KMS-11 (cell line): ENCODE measurements at regions not wholly inside any gene's neighbourhood (a gene's known extent, or its start where the extent isn't known, plus 50 kb on each side); places are given as distances from the start of the nearest gene placed in this dataset.

Experiments used
- H2AFZ ChIP-seq: fragments of 200-600 bp; sonication (generic); 2 replicates; pipeline ENCODE4 v1.6.1; 2016; ENCODE audit warnings: antibody characterized with exemption, mixed run types, low read depth
- H3K27ac ChIP-seq: fragments of 200-600 bp; sonication (generic); 2 replicates; pipeline ENCODE4 v1.6.1; 2016; ENCODE audit warnings: mild to moderate bottlenecking, mixed run types
- H3K27me3 ChIP-seq: fragments of 200-600 bp; sonication (generic); 2 replicates; pipeline ENCODE4 v1.6.1; 2017; ENCODE audit warnings: mild to moderate bottlenecking, low read depth, mixed run types, moderate library complexity; ENCODE audit not compliant: insufficient read depth
- H3K36me3 ChIP-seq: fragments of 200-600 bp; sonication (generic); 2 replicates; pipeline ENCODE4 v1.6.1; 2017; ENCODE audit warnings: mild to moderate bottlenecking, mixed run types; ENCODE audit not compliant: insufficient read depth
- H3K4me1 ChIP-seq: fragments of 200-600 bp; sonication (generic); 2 replicates; pipeline ENCODE4 v1.6.1; 2016; ENCODE audit warnings: mild to moderate bottlenecking, low read depth, mixed run types; ENCODE audit not compliant: poor library complexity, severe bottlenecking
- H3K4me2 ChIP-seq: fragments of 200-600 bp; sonication (generic); 2 replicates; pipeline ENCODE4 v1.7.0; 2016; ENCODE audit warnings: mild to moderate bottlenecking, mixed run types
- H3K4me3 ChIP-seq: fragments of 200-600 bp; sonication (generic); IDR thresholded peaks from 2 replicates; pipeline ENCODE4 v1.6.1; 2017; ENCODE audit warnings: low read depth, low read length, mixed read lengths; ENCODE audit not compliant: insufficient read depth
- H3K79me2 ChIP-seq: fragments of 200-600 bp; sonication (generic); 2 replicates; pipeline ENCODE4 v1.6.1; 2016; ENCODE audit warnings: low read depth, mixed run types; ENCODE audit not compliant: insufficient read depth
- H3K9ac ChIP-seq: fragments of 200-600 bp; sonication (generic); 2 replicates; pipeline ENCODE4 v1.6.1; 2016; ENCODE audit warnings: mild to moderate bottlenecking, mixed run types
- H4K20me1 ChIP-seq: fragments of 200-600 bp; sonication (generic); 2 replicates; pipeline ENCODE4 v1.6.1; 2016; ENCODE audit warnings: mild to moderate bottlenecking, mixed run types; ENCODE audit not compliant: insufficient read depth
- TF ChIP-seq, protein P1 (sequence below): fragments of 200-600 bp; sonication (generic); conservative IDR thresholded peaks from 2 replicates; pipeline ENCODE4 v1.6.1; 2017; ENCODE audit warnings: low read depth, mild to moderate bottlenecking, antibody characterized with exemption, low read length, moderate library complexity, mixed read lengths

GRCh38 chr5:52504584-52505240, 283.0 kb upstream of the ITGA1 start:
- Histone ChIP-seq H3K79me2 (no peaks in the 10 kb centered on the region), H3K27me3 (no peaks in the 10 kb centered on the region), H3K9ac (no peak overlapping the region), H3K4me2 (peak overlapping the region; percentile 56; the same call in 1 of the 2 replicates), H3K36me3 (no peaks in the 10 kb centered on the region), H2AFZ (0 out of 2 replicates have a peak overlapping the region, but pooled peaks have one; percentile 0), H3K27ac (no peak overlapping the region), H3K4me1 (peaks cover 18% of the 10 kb centered on the region), H4K20me1 (no peaks in the 10 kb centered on the region), H3K4me3 (no peak overlapping the region)
- TF ChIP-seq, protein P1, sequence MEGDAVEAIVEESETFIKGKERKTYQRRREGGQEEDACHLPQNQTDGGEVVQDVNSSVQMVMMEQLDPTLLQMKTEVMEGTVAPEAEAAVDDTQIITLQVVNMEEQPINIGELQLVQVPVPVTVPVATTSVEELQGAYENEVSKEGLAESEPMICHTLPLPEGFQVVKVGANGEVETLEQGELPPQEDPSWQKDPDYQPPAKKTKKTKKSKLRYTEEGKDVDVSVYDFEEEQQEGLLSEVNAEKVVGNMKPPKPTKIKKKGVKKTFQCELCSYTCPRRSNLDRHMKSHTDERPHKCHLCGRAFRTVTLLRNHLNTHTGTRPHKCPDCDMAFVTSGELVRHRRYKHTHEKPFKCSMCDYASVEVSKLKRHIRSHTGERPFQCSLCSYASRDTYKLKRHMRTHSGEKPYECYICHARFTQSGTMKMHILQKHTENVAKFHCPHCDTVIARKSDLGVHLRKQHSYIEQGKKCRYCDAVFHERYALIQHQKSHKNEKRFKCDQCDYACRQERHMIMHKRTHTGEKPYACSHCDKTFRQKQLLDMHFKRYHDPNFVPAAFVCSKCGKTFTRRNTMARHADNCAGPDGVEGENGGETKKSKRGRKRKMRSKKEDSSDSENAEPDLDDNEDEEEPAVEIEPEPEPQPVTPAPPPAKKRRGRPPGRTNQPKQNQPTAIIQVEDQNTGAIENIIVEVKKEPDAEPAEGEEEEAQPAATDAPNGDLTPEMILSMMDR, result no peak

DNA sequence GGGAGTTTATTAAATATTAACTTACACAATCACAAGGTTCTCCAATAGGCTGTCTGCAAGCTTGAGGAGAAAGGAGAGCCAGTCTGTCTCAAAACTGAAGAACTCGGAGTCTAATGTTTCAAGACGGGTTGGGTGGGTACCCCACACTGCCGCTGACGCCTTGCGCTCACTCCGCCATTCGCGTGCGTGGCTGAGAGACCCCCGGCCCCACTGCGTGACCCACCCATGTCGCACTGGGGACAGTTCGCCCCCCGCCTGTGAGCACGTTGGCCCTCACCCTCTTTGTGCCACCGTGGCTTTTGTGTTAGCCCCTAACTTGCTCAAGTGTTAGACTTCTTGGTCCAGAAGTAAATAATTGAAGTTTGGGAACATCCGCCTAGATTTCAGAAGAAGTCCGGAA, 270.0 kb upstream of the ITGA1 start:
- H4K20me1 ChIP-seq, result no peaks in the 10 kb centered on the region
- H3K4me2 ChIP-seq, result no peak overlapping the region
- TF ChIP-seq, protein P1, result no peak
- H3K27me3 ChIP-seq, result no peaks in the 10 kb centered on the region
- H3K27ac ChIP-seq, result no peak overlapping the region
- no peaks in the 10 kb centered on the region for H3K36me3 ChIP-seq
- no peak overlapping the region for H3K4me3 ChIP-seq
- peaks cover 22% of the 10 kb centered on the region for H3K4me1 ChIP-seq
- H2AFZ ChIP-seq, result no peak overlapping the region
- H3K79me2 ChIP-seq, result no peaks in the 10 kb centered on the region
- H3K9ac ChIP-seq, result no peak overlapping the region

- Histone ChIP-seq H3K36me3 (no peaks in the 10 kb centered on the region), H3K79me2 (no peaks in the 10 kb centered on the region), H3K4me2 (peak overlapping the region; percentile 15), H3K27ac (no peak overlapping the region), H3K27me3 (no peaks in the 10 kb centered on the region), H3K4me3 (no peak overlapping the region), H3K4me1 (peaks cover 22% of the 10 kb centered on the region), H4K20me1 (no peaks in the 10 kb centered on the region), H2AFZ (no peak overlapping the region), H3K9ac (no peak overlapping the region)
- TF ChIP-seq, protein P1, result no peak
These were observed 267.5 kb upstream of the ITGA1 start for GRCh38 chr5:52520171-52520570.

- Histone ChIP-seq H3K27ac (no peak overlapping the region), H2AFZ (no peak overlapping the region), H4K20me1 (no peaks in the 10 kb centered on the region), H3K79me2 (no peaks in the 10 kb centered on the region), H3K4me3 (no peak overlapping the region), H3K4me1 (peaks cover 22% of the 10 kb centered on the region), H3K9ac (no peak overlapping the region), H3K36me3 (no peaks in the 10 kb centered on the region), H3K27me3 (no peaks in the 10 kb centered on the region), H3K4me2 (no peak overlapping the region)
- TF ChIP-seq, protein P1, result no peak
These were observed 266.5 kb upstream of the ITGA1 start for GRCh38 chr5:52521236-52521635.
